HEK293T (cell line): ENCODE measurements at regions not wholly inside any gene's neighbourhood (a gene's known extent, or its start where the extent isn't known, plus 50 kb on each side); places are given as distances from the start of the nearest gene placed in this dataset.

Source experiments
- ARNT ChIP-seq: fragments of 450-650 bp; IDR thresholded peaks from 2 replicates; pipeline ENCODE4 v1.6.1; 2017; ENCODE audit warnings: mild to moderate bottlenecking
- BHLHE40 ChIP-seq: fragments of 450-650 bp; IDR thresholded peaks from 2 replicates; pipeline ENCODE4 v1.6.1; 2016; ENCODE audit warnings: mild to moderate bottlenecking, moderate library complexity, borderline replicate concordance
- CTBP1 ChIP-seq: fragments of 450-650 bp; IDR thresholded peaks from 2 replicates; pipeline ENCODE4 v1.6.1; 2016; ENCODE audit warnings: borderline replicate concordance
- FOXA1 ChIP-seq: fragments of 450-650 bp; IDR thresholded peaks from 2 replicates; pipeline ENCODE4 v1.6.1; 2016; ENCODE audit warnings: mild to moderate bottlenecking
- FOXK2 ChIP-seq: fragments of 450-650 bp; IDR thresholded peaks from 2 replicates; pipeline ENCODE4 v1.6.1; 2016; ENCODE audit warnings: mild to moderate bottlenecking
- FOXM1 ChIP-seq: fragments of 450-650 bp; IDR thresholded peaks from 2 replicates; pipeline ENCODE4 v1.6.1; 2017; ENCODE audit warnings: mild to moderate bottlenecking, borderline replicate concordance
- HDGF ChIP-seq: fragments of 450-650 bp; IDR thresholded peaks from 2 replicates; pipeline ENCODE4 v1.6.1; 2017; ENCODE audit warnings: antibody characterized with exemption, borderline replicate concordance
- L3MBTL2 ChIP-seq: fragments of 450-650 bp; conservative IDR thresholded peaks from 2 replicates; pipeline ENCODE4 v1.6.1; 2016; ENCODE audit warnings: mild to moderate bottlenecking
- PKNOX1 ChIP-seq: fragments of 450-650 bp; IDR thresholded peaks from 2 replicates; pipeline ENCODE4 v1.6.1; 2016
- SP1 ChIP-seq: fragments of 450-650 bp; IDR thresholded peaks from 2 replicates; pipeline ENCODE4 v1.6.1; 2017
- SUZ12 ChIP-seq: fragments of 450-650 bp; IDR thresholded peaks from 2 replicates; pipeline ENCODE4 v1.6.1; 2016; ENCODE audit warnings: mild to moderate bottlenecking
- TARDBP ChIP-seq: fragments of 450-650 bp; IDR thresholded peaks from 2 replicates; pipeline ENCODE4 v1.6.1; 2016
- ZNF384 ChIP-seq: fragments of 450-650 bp; IDR thresholded peaks from 2 replicates; pipeline ENCODE4 v1.6.1; 2016

GRCh38 chr5:90267646-90268045 lies 141.9 kb downstream of the CETN3 start:
- TF ChIP-seq TARDBP (no peak), ZNF384 (no peak), FOXM1 (no peak), BHLHE40 (no peak), FOXA1 (no peak), PKNOX1 (no peak), SP1 (no peak), HDGF (no peak), L3MBTL2 (no peak), SUZ12 (no peak), CTBP1 (no peak), ARNT (no peak), FOXK2 (no peak)
